HCT116 (cell line): ENCODE measurements at regions not wholly inside any gene's neighbourhood (a gene's known extent, or its start where the extent isn't known, plus 50 kb on each side); places are given as distances from the start of the nearest gene placed in this dataset.

Experiments used
- ATAC-seq: fragments of 200-7000 bp; cut with Tn5 transposase; 2 replicates; pipeline ENCODE4 v1.9.1; 2020; ENCODE audit warnings: mild to moderate bottlenecking, moderate library complexity
- BruUV-seq: library from RNA; stranded (reverse); fragments of 400-500 nt; replicated peaks from 2 replicates; lab custom pipeline; 2021; lab: Mats Ljungman, UMichigan
- CTCF ChIA-PET: fragments of 300-600 bp; sonication (Branson Sonifier 250); formaldehyde crosslinking; loops from one replicate; lab custom pipeline; 2021; ENCODE audit warnings: antibody characterized with exemption; lab: Charles Lee
- POLR2A ChIA-PET: fragments of 300-600, 350-600 bp; sonication (Branson Sonifier 250); formaldehyde crosslinking; loops from one replicate; lab custom pipeline; 2021; ENCODE audit warnings: antibody characterized with exemption; lab: Charles Lee
- RAD21 ChIA-PET, 2 experiments: fragments of 300-600 bp; sonication (Branson Sonifier 250); formaldehyde crosslinking; loops; one replicate each; lab custom pipeline; 2023; ENCODE audit warnings: low total read pairs in 2 of 2; ENCODE audit not compliant: uncharacterized antibody in 2 of 2, unreplicated experiment in 2 of 2, low non-redundant PET in 1 of 2; lab: Charles Lee
- DNase-seq: peaks from one replicate; pipeline ENCODE4 v3.0.0-alpha.2; 2010; ENCODE audit warnings: low read depth, low spot score
- H2AFZ ChIP-seq: fragments of 200-600 bp; shearing (Covaris generic), sonication (generic); 2 replicates; pipeline ENCODE4 v1.6.1; 2017; ENCODE audit warnings: low read depth, mixed run types, mixed read lengths, antibody characterized with exemption, low read length; ENCODE audit not compliant: poor library complexity, severe bottlenecking
- H3K27ac ChIP-seq: 2 replicates; pipeline ENCODE4 v1.5.1; 2012; ENCODE audit warnings: low read depth, low read length
- H3K27me3 ChIP-seq: fragments of 200-600 bp; sonication (generic); 2 replicates; pipeline ENCODE4 v1.6.1; 2016; ENCODE audit warnings: mixed run types, low read length, mixed read lengths; ENCODE audit not compliant: insufficient read depth
- H3K36me3 ChIP-seq, 2 experiments: fragments of 200-500 bp in 1 of 2; fragments of 200-600 bp in 1 of 2; sonication (Bioruptor generic) in 1 of 2; sonication (generic) in 1 of 2; 2 replicates each; pipeline versions ENCODE4 v1.5.1 to v1.6.1; 2014 to 2016; ENCODE audit warnings: low read length in 2 of 2, inconsistent platforms in 1 of 2, mixed read lengths in 1 of 2, mixed run types in 1 of 2; ENCODE audit not compliant: insufficient read depth in 2 of 2, control insufficient read depth in 1 of 2
- H3K4me1 ChIP-seq, 2 experiments: fragments of 200-600 bp in 1 of 2; sonication (generic) in 1 of 2; 2 replicates each; pipeline versions ENCODE4 v1.5.1 to v1.6.1; 2012 to 2017; ENCODE audit warnings: low read length in 2 of 2, inconsistent platforms in 1 of 2, mild to moderate bottlenecking in 1 of 2, mixed read lengths in 1 of 2, mixed run types in 1 of 2, moderate library complexity in 1 of 2; ENCODE audit not compliant: insufficient read depth in 2 of 2, control insufficient read depth in 1 of 2
- H3K4me2 ChIP-seq: fragments of 200-600 bp; sonication (generic); 2 replicates; pipeline ENCODE4 v1.6.1; 2017; ENCODE audit warnings: mixed run types, low read length, mixed read lengths
- H3K4me3 ChIP-seq, 2 experiments: fragments of 200-600 bp in 1 of 2; sonication (generic) in 1 of 2; replicated peaks in 1 of 2; 2 replicates each; pipeline ENCODE4 v1.5.1; 2011 to 2016; ENCODE audit warnings: low read length in 2 of 2, control low read depth in 1 of 2, low read depth in 1 of 2, mild to moderate bottlenecking in 1 of 2, mixed read lengths in 1 of 2, mixed run types in 1 of 2
- H3K79me2 ChIP-seq: fragments of 200-600 bp; sonication (generic); 2 replicates; pipeline ENCODE4 v1.6.1; 2017; ENCODE audit warnings: mild to moderate bottlenecking, mixed run types, low read length, moderate library complexity, mixed read lengths; ENCODE audit not compliant: insufficient read depth
- H3K9ac ChIP-seq: fragments of 200-600 bp; sonication (generic); 2 replicates; pipeline ENCODE4 v1.6.1; 2016; ENCODE audit warnings: low read length, mixed read lengths
- H3K9me2 ChIP-seq: fragments of 200-600 bp; sonication (generic), shearing (Covaris generic); 2 replicates; pipeline ENCODE4 v1.6.1; 2017; ENCODE audit warnings: mixed run types, mild to moderate bottlenecking, moderate library complexity; ENCODE audit not compliant: insufficient read depth
- H3K9me3 ChIP-seq, 2 experiments: fragments of 200-500 bp in 1 of 2; fragments of 200-600 bp in 1 of 2; sonication (Bioruptor generic) in 1 of 2; sonication (generic) in 1 of 2; 2 replicates each; pipeline ENCODE4 v1.6.1; 2014 to 2017; ENCODE audit warnings: low read length in 2 of 2, mixed read lengths in 2 of 2, inconsistent platforms in 1 of 2, low read depth in 1 of 2, mild to moderate bottlenecking in 1 of 2, mixed run types in 1 of 2, moderate library complexity in 1 of 2; ENCODE audit not compliant: control insufficient read depth in 1 of 2, insufficient read depth in 1 of 2
- H4K20me1 ChIP-seq: fragments of 200-600 bp; sonication (generic), shearing (Covaris generic); 2 replicates; pipeline ENCODE4 v1.6.1; 2017; ENCODE audit warnings: mixed run types, mild to moderate bottlenecking, moderate library complexity; ENCODE audit not compliant: insufficient read depth
- ATF3 ChIP-seq: IDR thresholded peaks from 2 replicates; pipeline ENCODE4 v1.6.1; 2012
- CBX3 ChIP-seq: IDR thresholded peaks from 2 replicates; pipeline ENCODE4 v1.6.1; 2012; ENCODE audit warnings: low read depth
- ELF1 ChIP-seq: IDR thresholded peaks from 2 replicates; pipeline ENCODE4 v1.6.1; 2012; ENCODE audit warnings: low read depth, borderline replicate concordance
- EZH2 ChIP-seq: fragments of 200-600 bp; sonication (generic); IDR thresholded peaks from 2 replicates; pipeline ENCODE4 v1.6.1; 2017; ENCODE audit warnings: antibody characterized with exemption, mixed run types
- MAX ChIP-seq: IDR thresholded peaks from 2 replicates; pipeline ENCODE4 v1.6.1; 2012
- POLR2A ChIP-seq: IDR thresholded peaks from 2 replicates; pipeline ENCODE4 v1.7.0; 2011; ENCODE audit warnings: borderline replicate concordance; ENCODE audit not compliant: insufficient read depth, insufficient read length; ENCODE audit errors: extremely low read depth
- RAD21 ChIP-seq: IDR thresholded peaks from 2 replicates; pipeline ENCODE4 v1.6.1; 2012; ENCODE audit warnings: low read depth, mild to moderate bottlenecking
- SIN3A ChIP-seq: IDR thresholded peaks from 2 replicates; pipeline ENCODE4 v1.6.1; 2012; ENCODE audit warnings: low read depth
- SP1 ChIP-seq: IDR thresholded peaks from 2 replicates; pipeline ENCODE4 v1.6.1; 2012; ENCODE audit warnings: low read depth
- SRF ChIP-seq: IDR thresholded peaks from 2 replicates; pipeline ENCODE4 v1.6.1; 2012; ENCODE audit warnings: low read depth
- TCF7L2 ChIP-seq: IDR thresholded peaks from 2 replicates; pipeline ENCODE4 v1.7.0; 2011; ENCODE audit warnings: borderline replicate concordance, inconsistent platforms; ENCODE audit not compliant: insufficient read depth, insufficient read length; ENCODE audit errors: extremely low read depth
- ZNF274 ChIP-seq: fragments of 200-500 bp; sonication (Bioruptor generic); IDR thresholded peaks from 2 replicates; pipeline ENCODE4 v1.6.1; 2014; ENCODE audit warnings: mild to moderate bottlenecking, low read depth, low read length, inconsistent platforms
- intact Hi-C: fragments of 100-400 bp; cut with micrococcal nuclease; formaldehyde crosslinking; loops from 2 replicates; pipeline ENCODE4 v1.10.0; 2022

DNA sequence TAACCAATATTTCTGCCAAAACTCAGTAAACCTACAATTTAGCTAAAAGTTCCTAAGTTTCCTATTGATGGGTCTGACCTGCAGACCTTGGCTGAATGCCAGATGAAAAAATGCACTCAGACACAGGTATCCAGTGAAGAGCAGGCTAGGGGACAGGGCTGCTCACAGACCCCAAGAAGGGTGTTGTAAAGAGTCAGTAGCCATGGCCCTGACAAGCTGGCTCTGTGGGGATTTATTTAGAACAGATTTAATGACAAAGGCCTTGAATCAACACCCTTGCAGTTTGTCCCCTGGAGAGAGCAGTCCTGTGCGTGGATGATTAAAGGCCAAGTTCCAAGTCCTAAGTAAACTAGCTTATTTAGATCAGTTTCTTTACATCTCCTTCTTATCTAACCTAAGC is 1243.2 kb upstream of the ADGRL4 start:
- H2AFZ ChIP-seq, result no peak overlapping the region
- RAD21 ChIA-PET, result no interaction called here
- intact Hi-C loops, result no loop called here
- ATAC-seq, result no peak
- no peaks in the 10 kb centered on the region for H3K79me2 ChIP-seq
- BruUV-seq, result no TSS peak
- CTCF ChIA-PET, result no interaction called here
- no peaks in the 10 kb centered on the region for H3K27me3 ChIP-seq
- no peak overlapping the region for H3K4me2 ChIP-seq
- POLR2A ChIA-PET, result no interaction called here
- DNase-seq, result no peak
- no peaks in the 10 kb centered on the region; a peak in 1 of 4 replicates for H3K9me3 ChIP-seq
- H3K9ac ChIP-seq, result no peak overlapping the region
- H4K20me1 ChIP-seq, result no peaks in the 10 kb centered on the region
- no peaks in the 10 kb centered on the region for H3K4me1 ChIP-seq
- no peak for TF ChIP-seq CBX3
- no peak for TF ChIP-seq ZNF274
- no peak for TF ChIP-seq RAD21
- TF ChIP-seq MAX, result no peak
- TF ChIP-seq ATF3, result no peak
- no peak for TF ChIP-seq TCF7L2
- no peak overlapping the region for H3K4me3 ChIP-seq
- H3K27ac ChIP-seq, result no peak overlapping the region
- no peaks in the 10 kb centered on the region for H3K36me3 ChIP-seq
- H3K9me2 ChIP-seq, result no peaks in the 10 kb centered on the region

- H3K27me3 ChIP-seq, result no peaks in the 10 kb centered on the region
- DNase-seq (no peak), ATAC-seq (no peak)
- no peak overlapping the region for H3K27ac ChIP-seq
- H3K4me1 ChIP-seq, result no peaks in the 10 kb centered on the region
- H3K36me3 ChIP-seq, result no peaks in the 10 kb centered on the region
- no peaks in the 10 kb centered on the region for H3K79me2 ChIP-seq
- ChIA-PET CTCF (no interaction called here), POLR2A (no interaction called here), RAD21 (no interaction called here)
- no peak overlapping the region for H3K4me3 ChIP-seq
- no peaks in the 10 kb centered on the region; a peak in 1 of 4 replicates for H3K9me3 ChIP-seq
- H4K20me1 ChIP-seq, result no peaks in the 10 kb centered on the region
- intact Hi-C loops, result no loop called here
- H3K4me2 ChIP-seq, result no peak overlapping the region
- TF ChIP-seq SRF, result no peak
- TF ChIP-seq SIN3A, result no peak
- no peak for TF ChIP-seq SP1
- no peak for TF ChIP-seq EZH2
- TF ChIP-seq POLR2A, result no peak
- TF ChIP-seq TCF7L2, result no peak
- TF ChIP-seq RAD21, result no peak
- no peak for TF ChIP-seq ELF1
- H2AFZ ChIP-seq, result no peak overlapping the region
- no peaks in the 10 kb centered on the region for H3K9me2 ChIP-seq
- no TSS peak for BruUV-seq
- no peak overlapping the region for H3K9ac ChIP-seq
Measured at GRCh38 chr1:80248886-80249285, 1242.4 kb upstream of the ADGRL4 start.
